ENCODE measurements at regions not wholly inside any gene's neighbourhood (a gene's known extent, or its start where the extent isn't known, plus 50 kb on each side); places are given as distances from the start of the nearest gene placed in this dataset.

GRCh38 chr16:66309215-66309807 is 57.2 kb upstream of the CDH5 start:
- TF ChIP-seq POLR2AphosphoS5 (IDR thresholded peaks at IDR 0.05) (no peak), CTCF (IDR thresholded peaks at IDR 0.05) (no peak), POLR2A (IDR thresholded peaks at IDR 0.05; ENCODE audit: low read depth) (no peak)
